ENCODE measurements at regions not wholly inside any gene's neighbourhood (a gene's known extent, or its start where the extent isn't known, plus 50 kb on each side); places are given as distances from the start of the nearest gene placed in this dataset.

GRCh38 chr7:121810831-121811672, 61.9 kb upstream of the PTPRZ1 start:
- in situ Hi-C loops (cut with MboI; ENCODE audit: low sequenced_read_pairs in 4 of 4) (no loop called here), intact Hi-C loops (cut with DNase I; ENCODE audit: low total_unique reads) (no loop called here)
- no peak for ATAC-seq
- H3K9me3 ChIP-seq: no peaks in the 10 kb centered on the region
- no peaks in the 10 kb centered on the region for H3K36me3 ChIP-seq
- TF ChIP-seq CTCF (IDR thresholded peaks at IDR 0.05 in 4 of 5, conservative IDR thresholded peaks at IDR 0.05 in 1 of 5) (no peak), POLR2A (IDR thresholded peaks at IDR 0.05) (no peak)
- no peak for DNase-seq
- H3K27ac ChIP-seq: no peak overlapping the region
- no peak overlapping the region for H3K4me3 ChIP-seq
- no peaks in the 10 kb centered on the region for H3K27me3 ChIP-seq
- no peaks in the 10 kb centered on the region for H3K4me1 ChIP-seq

- no peak overlapping the region for H3K4me3 ChIP-seq
- H3K27ac ChIP-seq: no peak overlapping the region
- H3K36me3 ChIP-seq: no peaks in the 10 kb centered on the region
- DNase-seq (no peak), ATAC-seq (no peak)
- TF ChIP-seq CTCF (IDR thresholded peaks at IDR 0.05 in 4 of 5, conservative IDR thresholded peaks at IDR 0.05 in 1 of 5): no peak
- no peak for TF ChIP-seq POLR2A (IDR thresholded peaks at IDR 0.05)
- in situ Hi-C loops (cut with MboI; ENCODE audit: low sequenced_read_pairs in 4 of 4) (no loop called here), intact Hi-C loops (cut with DNase I; ENCODE audit: low total_unique reads) (no loop called here)
- H3K27me3 ChIP-seq: no peaks in the 10 kb centered on the region
- no peaks in the 10 kb centered on the region for H3K4me1 ChIP-seq
- no peaks in the 10 kb centered on the region for H3K9me3 ChIP-seq
Observed at GRCh38 chr7:121807078-121807477, 65.9 kb upstream of the PTPRZ1 start.

- no peak overlapping the region for H3K27ac ChIP-seq
- intact Hi-C loops (cut with DNase I; ENCODE audit: low total_unique reads): no loop called here
- DNase-seq (no peak), ATAC-seq (no peak)
- no peaks in the 10 kb centered on the region for H3K4me1 ChIP-seq
- no peaks in the 10 kb centered on the region for H3K36me3 ChIP-seq
- TF ChIP-seq POLR2A (IDR thresholded peaks at IDR 0.05) (no peak), CTCF (IDR thresholded peaks at IDR 0.05 in 4 of 5, conservative IDR thresholded peaks at IDR 0.05 in 1 of 5) (no peak)
- in situ Hi-C loops (cut with MboI; ENCODE audit: low sequenced_read_pairs in 4 of 4): no loop called here
- H3K4me3 ChIP-seq: no peak overlapping the region
- no peaks in the 10 kb centered on the region for H3K9me3 ChIP-seq
- no peaks in the 10 kb centered on the region for H3K27me3 ChIP-seq
Observed at GRCh38 chr7:121803039-121803438, 69.9 kb upstream of the PTPRZ1 start.

GRCh38 chr7:121800916-121801675, 71.9 kb upstream of the PTPRZ1 start:
- H3K27me3 ChIP-seq: no peaks in the 10 kb centered on the region
- ATAC-seq (no peak), DNase-seq (no peak)
- no peak overlapping the region for H3K4me3 ChIP-seq
- intact Hi-C loops (cut with DNase I; ENCODE audit: low total_unique reads) (no loop called here), in situ Hi-C loops (cut with MboI; ENCODE audit: low sequenced_read_pairs in 4 of 4) (no loop called here)
- no peak overlapping the region for H3K27ac ChIP-seq
- no peaks in the 10 kb centered on the region for H3K9me3 ChIP-seq
- no peaks in the 10 kb centered on the region for H3K36me3 ChIP-seq
- TF ChIP-seq CTCF (IDR thresholded peaks at IDR 0.05 in 4 of 5, conservative IDR thresholded peaks at IDR 0.05 in 1 of 5): no peak
- TF ChIP-seq POLR2A (IDR thresholded peaks at IDR 0.05): no peak
- H3K4me1 ChIP-seq: no peaks in the 10 kb centered on the region

All from gastrocnemius medialis (tissue), 4 donors.